ENCODE measurements at regions not wholly inside any gene's neighbourhood (a gene's known extent, or its start where the extent isn't known, plus 50 kb on each side); places are given as distances from the start of the nearest gene placed in this dataset.

- no peak for TF ChIP-seq CTCF (IDR thresholded peaks at IDR 0.05)
- no peak for TF ChIP-seq POLR2A (IDR thresholded peaks at IDR 0.05)
These were observed 665.6 kb upstream of the EEF2KMT start for GRCh38 chr16:5763176-5763575.
